GM18517 (cell line): ENCODE measurements at regions not wholly inside any gene's neighbourhood (a gene's known extent, or its start where the extent isn't known, plus 50 kb on each side); places are given as distances from the start of the nearest gene placed in this dataset.

Experiments
- ATAC-seq: cut with Tn5 transposase; IDR thresholded peaks from one replicate; pipeline ENCODE4 v1.9.1; 2021; ENCODE audit warnings: mild to moderate bottlenecking, moderate library complexity; ENCODE audit not compliant: unreplicated experiment

DNA sequence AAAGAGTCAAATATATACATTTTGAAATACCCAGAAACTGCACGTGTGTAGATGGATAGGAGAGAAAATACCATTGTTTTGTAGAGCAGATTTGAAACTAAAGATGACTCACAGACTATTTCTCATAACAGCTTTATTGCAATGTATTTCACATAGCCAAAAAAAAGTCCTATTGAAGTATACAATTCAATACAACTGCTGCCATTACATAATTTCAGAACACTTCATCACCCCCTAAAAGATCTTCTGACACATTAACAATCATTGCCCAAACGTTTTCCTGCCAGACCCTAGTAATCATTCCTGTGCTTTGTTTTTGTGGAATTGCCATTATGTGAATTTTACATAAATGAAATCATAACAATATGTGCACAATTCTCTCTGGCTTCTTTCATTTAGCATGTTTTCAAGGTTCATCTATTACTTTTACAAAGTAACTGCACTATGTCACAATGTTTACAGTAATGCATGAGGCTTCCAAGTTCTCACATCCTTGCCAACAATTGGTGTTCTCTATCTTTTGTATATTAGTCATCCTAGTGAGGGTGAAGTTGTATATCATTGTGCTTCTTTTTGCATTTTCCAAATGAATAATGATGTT lies 378.6 kb upstream of the CWC22 start:
- ATAC-seq: no peak

DNA sequence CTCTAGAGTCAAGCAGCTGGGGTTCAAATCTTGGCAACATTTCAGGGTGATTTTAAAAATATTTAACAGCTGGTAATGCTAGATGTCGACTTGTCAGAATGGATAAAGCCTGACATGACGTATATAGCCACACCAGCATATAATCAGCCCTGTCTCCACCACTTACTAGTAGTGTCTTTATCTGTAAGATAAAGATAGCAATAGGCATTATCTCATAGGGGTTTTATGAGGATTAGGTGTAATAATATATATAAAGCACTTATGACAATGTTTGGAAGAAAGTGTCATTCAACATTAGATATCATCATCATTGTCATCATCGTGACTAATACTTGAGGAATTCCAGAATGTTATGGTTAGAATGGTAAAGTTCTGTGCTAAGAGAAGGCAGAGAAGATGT lies 369.0 kb upstream of the CWC22 start:
- ATAC-seq: no peak

DNA sequence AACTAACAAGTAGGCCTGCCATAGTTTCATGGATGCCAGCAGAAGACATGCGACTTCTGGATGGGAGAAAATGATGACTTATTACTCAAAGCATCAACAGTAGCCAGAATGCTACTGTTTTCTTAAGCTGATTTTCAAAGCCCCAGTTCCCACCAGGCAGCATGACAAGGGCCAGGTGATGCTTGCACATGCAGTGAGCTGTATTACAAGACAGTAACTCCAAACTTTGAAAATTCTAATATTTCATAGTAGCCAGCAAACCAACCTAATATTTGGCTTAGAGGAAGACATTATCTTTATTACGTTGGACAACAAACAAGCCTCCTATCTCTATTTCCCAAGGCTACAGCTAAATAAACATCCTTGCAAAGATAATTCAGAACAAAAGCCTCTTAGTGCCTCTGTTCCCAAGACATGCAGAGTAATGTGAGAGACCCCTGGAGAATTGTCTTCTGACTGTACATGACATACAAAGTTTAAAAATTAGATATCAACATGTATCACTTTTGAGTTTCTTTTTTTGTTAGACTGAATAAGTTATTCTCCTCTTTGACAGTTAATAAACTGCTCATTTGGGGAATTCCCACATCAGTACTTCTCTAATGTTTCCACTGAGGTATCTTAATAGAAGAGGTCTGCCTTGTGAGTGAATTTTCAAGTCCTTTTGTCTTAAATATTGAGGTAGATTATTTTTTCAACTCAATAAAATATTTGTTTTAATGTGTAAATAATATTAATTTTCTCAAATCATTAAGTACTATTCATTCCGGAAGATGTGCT lies 367.6 kb upstream of the CWC22 start:
- no peak for ATAC-seq

DNA sequence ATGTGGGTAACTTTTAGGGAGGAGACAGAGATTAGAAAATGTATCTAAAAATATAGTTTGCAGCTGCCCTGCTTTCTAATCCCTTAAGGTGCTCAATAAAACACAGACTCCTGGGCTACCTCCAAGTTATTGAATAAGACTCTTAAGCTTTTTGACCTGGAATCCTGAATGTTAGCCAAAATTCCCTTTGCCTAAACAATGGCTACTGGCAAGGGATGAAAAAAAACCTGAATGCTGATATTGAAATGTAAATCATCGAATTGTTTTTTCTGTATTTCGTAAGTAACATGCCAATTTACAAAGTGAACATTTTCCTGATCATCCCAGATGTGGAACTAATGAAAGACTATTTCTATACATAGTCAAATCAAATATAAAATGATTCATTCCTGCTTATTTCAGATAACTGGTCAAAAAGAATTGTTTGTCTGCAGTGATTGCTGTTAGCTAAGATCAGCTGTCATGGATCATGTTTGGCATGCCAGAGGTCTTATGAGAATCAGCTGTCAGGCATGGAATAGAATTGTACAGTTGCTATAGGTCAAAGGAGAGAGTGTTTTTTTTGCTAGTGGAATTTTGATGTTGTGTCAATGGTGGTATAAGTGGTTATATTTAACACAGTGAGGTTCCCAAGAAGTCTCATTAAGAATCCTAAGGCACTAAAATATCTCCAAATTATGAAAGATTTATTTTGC lies 363.6 kb upstream of the CWC22 start:
- no peak for ATAC-seq

DNA sequence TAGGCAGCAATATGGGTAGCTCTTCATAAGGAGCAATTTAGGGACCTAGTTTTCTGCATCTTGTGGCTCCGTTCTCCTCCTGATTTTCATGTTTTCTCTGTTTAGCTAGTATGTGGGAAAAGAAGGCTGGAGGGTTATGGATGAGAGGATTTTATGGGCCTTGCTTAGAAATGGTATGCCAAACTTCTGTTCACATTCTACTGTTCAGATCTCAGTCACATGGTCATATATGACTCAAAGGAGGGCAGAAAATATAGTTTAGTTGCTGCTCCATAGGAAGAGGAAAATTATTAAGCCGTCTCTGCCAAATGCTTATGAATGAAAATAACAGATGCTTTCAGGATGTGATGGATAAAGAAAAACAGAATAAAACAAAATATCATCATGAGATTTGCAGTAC lies 361.8 kb upstream of the CWC22 start:
- no peak for ATAC-seq

DNA sequence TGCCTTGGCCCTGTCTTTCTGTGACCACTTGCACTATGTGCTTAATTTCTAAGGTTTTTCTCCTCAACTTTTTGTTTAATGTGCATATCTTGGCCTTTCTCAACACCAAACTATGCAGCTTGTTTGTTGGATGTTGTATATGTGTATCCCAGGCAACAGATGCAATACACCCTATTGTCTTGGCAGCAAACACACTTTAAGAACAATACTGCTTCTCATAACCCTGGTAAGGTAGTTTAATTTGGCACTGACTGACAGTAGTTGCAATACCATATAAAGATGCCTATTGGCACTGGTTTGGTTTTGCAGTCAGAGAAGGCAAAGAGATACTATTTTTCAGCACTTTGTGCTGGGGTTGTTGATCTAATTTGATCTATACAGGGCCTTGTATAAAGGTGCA lies 360.7 kb upstream of the CWC22 start:
- no peak for ATAC-seq

DNA sequence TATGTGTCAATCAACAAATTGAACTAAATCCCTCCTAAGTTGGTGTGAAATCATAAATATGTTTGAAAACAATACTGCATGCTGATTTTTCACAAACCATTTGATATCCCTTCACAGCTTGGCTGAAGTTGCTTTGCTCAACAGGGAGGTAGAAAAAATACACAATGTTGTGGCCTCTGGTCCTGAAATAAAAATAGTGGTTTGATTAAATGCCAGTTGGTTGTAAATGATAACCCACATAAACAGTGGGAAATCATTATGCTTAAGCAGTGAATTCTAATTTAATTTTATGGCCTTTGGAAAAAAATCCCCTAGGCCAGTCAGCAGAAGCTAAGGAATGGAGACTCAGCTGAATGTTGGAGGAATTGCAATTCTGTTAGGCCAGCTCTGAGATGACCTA lies 359.4 kb upstream of the CWC22 start:
- ATAC-seq: no peak

DNA sequence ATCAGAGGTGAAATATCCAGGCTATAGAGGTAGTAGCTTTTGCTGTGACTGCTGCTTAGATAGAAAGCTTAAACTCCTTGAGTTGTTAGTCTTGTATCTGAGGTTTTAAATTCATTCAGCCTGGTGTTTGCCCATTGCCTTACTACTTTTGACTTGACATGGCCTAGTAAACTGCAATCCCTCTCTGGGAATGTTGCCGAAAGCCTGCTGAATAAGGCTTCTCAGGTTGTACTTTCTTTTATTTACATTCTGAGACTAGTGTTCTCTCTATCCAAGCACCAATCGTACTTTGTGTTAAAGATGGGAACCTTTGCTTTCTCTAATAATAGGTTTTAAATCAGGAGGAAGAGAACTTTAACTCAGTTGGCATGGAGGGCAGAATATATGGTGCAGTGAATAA lies 357.6 kb upstream of the CWC22 start:
- no peak for ATAC-seq

DNA sequence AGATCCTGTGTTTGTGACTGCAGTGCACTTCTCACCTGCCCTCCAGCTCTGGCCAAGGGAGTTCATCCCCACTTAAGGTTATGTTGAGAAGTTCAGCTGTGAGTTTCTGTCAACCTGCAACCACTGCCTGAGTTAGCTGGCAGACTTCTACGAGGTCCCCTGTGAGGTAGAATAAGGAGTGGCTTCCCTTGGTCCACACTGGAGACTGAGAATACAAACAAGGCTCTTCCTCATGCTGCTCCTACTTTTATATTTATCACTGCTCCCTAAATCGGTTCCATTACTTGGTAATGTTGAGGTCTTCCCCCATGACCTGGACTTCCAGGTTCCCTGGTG lies 353.2 kb upstream of the CWC22 start:
- peak; percentile 50 for ATAC-seq

DNA sequence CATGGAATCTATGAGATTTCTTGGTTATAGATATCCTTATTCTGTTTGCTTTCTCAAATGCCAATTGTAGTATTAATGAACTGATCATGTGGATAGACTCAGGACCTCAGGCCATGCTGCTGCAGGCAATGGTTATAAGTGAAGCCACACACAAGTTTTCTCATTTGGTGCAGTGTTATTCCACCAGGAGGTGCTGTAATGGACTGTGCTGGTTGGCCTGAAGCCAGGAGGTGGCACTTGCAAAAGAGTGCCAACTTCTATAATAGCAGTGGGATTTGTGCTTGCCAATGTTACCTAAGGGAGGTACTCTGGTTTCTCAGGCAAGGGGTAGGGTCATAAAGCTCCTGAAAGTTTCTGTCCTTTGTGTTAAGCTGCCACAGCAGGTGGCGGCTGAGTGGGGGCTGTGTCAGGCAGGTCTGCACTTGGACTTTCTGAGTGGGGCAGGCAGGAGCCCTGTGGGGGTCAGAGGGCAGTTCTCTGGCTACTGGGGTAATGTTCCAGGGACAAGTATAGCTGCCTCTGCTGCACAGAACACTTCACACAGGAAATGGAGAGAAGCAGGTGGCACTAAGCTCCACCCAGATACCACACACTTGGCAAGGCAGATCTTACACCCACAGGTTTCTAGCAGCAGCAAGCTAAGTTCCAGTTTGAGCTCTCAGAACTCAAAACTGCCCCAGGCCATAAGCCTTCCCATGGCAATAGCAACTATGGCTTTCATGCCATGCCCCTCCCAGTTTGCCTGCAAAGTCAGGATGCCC lies 352.6 kb upstream of the CWC22 start:
- ATAC-seq: peak; percentile 99

DNA sequence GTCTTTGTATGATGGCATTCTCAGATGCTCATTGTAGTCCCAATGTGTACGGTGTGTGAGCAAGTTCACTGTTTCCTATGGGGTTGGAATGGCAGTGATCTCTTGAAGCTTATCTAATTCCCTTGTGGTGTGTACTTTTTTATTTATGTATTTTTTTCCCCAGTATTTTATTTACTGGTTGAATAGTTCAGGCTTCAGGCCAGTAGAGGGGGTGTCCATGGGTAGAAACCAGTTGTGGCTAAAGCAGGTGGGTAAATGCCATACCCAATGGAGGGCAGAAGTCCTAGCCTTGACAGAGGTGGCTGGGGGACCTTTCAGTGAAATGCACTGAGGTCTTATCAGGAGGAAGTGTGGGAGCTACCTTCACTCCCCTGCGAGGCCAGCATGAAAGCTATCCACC lies 351.4 kb upstream of the CWC22 start:
- no peak for ATAC-seq

DNA sequence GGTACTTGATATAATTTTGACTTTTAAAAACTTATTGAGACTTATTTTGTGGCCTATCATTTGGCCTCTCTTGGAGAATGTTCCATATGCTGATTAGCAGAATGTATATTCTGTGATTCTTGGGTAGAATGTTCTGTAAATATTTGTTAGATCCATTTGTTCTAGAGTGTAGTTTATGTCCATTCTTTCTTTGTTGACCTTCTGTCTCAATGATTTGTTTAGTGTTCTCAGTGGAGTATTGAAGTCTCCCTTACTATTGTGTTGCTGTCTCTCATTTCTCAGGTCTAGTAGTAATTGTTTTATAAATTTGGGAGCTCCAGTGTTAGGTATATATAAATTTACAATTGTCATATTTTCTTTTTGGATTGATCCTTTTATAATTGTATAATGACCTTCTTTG lies 349.6 kb upstream of the CWC22 start:
- no peak for ATAC-seq

DNA sequence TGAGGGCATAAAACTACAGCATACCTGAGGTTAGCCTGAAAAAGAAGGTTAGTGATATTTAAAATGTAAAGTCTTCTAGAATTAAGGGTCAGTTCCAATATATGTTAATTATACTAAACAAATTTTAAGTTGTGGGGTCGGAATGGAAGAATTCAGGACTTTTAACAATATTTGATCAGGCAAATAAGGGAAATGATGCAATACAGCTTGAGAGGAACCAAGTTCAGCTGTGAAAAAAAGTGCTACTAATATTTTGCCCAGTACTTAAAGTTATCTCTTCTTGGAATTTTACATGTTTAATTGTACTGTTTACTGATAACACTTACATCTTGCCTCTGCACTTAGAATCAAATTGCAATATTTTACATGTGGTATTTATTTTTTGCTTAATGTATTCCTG lies 345.5 kb upstream of the CWC22 start:
- no peak for ATAC-seq

DNA sequence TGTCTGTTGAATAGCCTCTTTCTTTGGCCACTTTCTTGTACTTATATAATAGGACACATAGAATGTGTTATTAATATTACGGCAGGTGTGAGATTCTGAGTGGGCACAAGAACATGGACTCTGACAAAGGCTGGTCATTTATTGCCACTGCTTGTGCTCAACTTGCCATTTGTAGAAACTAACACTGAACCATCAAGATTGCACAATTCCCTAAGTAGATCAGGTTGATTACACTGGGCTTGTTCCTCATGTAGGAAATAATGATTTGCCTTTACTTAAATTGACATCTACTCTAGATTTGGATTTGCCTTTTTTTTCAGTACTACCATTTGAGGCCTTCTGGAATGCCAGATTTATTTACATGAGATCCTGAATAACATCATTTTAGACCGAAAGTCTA lies 342.7 kb upstream of the CWC22 start:
- ATAC-seq: no peak

DNA sequence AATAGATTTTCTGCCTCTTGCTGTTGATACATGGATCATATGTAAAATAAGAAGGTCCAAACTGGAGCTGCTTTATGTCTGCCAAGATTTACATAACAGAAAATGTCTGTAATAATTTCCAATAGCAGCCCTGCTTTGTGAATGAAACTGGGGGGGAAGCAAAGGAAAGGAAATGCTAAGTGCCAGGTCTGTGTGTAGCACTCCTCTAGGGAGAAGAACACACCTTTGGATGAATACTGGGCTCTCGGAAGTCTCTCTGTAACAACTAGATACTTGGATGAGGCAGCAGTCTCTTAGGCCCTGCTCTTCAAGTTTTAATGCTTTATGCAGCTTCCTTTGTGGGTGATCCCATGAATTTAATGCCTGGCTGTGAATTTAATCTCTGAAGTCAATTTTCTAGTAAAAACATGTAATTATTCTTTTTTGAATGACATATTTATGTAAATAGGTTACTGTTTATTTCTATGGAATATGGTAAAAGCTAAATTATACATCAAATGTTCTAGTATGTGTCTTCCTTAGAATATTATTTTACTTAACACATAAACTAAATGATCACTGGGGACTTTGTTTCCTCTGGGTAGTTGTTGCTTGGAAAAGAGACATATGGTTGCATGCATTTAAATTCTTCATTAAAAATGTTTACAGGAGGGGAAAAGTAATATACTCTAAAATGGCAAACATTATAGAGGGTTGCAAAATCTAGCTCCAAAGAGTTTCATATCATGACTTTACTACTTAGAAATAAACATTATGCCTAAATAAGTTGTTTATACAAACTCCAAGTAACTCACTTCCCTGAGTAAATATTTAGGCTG lies 336.6 kb upstream of the CWC22 start:
- ATAC-seq: no peak

DNA sequence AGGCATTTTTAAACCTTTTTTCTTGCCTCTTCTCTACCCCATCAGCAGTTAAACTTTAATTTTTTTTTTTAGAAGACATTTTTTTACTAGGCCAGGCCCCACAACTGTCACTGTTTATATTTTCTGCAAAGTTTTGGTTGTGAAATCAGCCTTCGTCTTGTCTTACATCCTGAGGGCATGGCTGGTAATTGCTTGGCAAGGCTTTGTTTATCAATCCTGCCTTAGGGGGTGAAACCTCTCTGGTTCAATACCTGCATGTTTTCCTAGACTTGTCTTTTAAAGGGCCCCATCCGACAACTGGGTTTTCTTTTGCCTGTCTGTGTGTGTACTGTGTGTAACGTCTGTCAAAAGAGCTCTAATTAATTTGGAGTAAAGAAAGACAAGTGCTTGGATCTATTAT lies 330.0 kb upstream of the CWC22 start:
- ATAC-seq: no peak

DNA sequence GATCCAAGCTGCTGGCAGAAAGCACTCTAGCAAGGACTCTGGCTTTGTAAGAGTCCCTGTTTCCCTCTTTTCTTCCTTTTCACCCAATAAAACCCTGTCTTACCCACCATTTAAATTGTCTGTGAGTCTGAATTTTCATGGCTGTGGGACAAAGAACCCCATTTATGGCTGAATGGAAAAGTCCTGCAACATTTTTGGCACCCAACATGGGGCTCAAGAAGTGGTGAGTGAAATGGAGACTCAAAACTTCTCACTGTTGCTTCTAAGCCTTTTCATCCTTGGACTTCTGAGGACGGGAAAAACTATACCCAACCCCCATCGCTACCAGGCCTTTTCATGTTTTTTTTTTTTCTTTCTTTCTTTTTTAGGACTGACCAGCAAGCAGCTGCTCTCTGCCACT lies 329.5 kb upstream of the CWC22 start:
- no peak for ATAC-seq

DNA sequence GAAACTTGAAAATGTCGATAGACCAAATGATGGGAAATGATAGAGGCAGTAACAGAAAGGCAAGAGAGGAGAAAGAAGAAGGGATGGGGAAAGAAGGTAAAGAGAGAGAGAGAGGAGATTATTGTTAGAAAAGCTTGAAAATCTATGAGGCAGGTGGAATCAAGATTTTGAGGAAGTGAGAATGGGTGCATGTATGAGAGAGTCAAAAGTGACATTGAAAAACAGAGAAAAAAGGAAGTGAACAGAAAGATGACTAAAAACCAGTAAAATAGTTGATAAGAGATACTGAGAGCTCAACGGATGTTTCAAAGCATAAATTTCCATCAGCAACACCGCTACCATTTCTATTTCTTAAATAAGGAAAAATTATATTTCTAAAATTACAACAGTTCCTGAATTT lies 327.4 kb upstream of the CWC22 start:
- ATAC-seq: peak; percentile 100

DNA sequence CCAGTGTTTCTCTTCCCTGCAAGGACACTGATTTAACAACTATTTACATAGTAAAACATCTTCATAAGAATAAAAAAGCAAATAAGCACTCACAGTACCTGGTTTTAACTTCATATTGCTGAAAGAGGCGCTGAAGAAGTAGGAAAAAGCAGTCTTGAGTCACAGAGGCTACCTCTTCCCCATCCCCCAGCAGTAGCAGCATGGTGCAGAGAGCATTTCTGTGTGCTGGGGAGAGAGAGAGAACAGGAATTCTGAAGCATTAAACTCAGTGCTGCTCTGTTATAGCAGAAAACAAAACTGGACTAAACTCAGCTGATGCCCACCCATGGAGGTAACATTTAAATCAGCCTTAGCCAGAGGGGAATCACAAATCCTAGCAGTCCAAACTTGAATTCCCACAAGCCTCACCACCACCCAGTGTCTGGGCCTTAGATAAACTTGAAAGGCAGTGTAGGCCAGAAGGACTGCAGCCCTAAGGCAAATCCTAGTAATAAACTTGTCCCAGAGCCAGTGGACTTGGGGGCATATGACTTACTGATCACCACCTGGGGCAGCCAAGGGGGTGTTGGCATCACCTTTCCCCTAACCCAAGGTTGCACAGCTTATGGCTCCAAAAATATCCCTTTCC lies 321.8 kb upstream of the CWC22 start:
- ATAC-seq: no peak

DNA sequence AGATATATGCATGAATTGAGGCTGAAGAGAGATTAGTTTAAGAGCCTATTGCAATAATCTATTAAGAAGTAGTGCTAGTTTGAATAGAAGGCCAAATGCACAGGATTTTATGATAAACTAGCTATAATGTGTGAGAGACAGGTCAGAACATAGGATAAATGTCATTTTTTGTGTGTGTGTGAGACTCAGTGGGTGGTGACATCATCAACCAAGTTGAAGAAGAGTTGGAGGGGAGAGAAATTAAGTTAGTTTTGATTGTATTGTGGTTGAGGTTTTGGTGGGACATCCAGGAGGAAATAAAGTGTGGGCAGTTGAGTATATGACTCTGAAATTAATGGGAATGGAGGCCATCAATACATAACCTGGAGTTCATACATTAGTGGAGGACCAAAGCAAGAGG lies 320.1 kb upstream of the CWC22 start:
- ATAC-seq: no peak
